HCT116 (cell line): ENCODE measurements at regions not wholly inside any gene's neighbourhood (a gene's known extent, or its start where the extent isn't known, plus 50 kb on each side); places are given as distances from the start of the nearest gene placed in this dataset.

Experiments
- EGR1 ChIP-seq: IDR thresholded peaks from 2 replicates; pipeline ENCODE4 v1.6.1; 2012; ENCODE audit warnings: low read depth
- ELF1 ChIP-seq: IDR thresholded peaks from 2 replicates; pipeline ENCODE4 v1.6.1; 2012; ENCODE audit warnings: low read depth, borderline replicate concordance
- EZH2phosphoT487 ChIP-seq: fragments of 200-600 bp; IDR thresholded peaks from 2 replicates; pipeline ENCODE4 v1.6.1; 2018; ENCODE audit warnings: antibody characterized with exemption, borderline replicate concordance
- POLR2A ChIP-seq: IDR thresholded peaks from 2 replicates; pipeline ENCODE4 v1.7.0; 2011; ENCODE audit warnings: borderline replicate concordance; ENCODE audit not compliant: insufficient read depth, insufficient read length; ENCODE audit errors: extremely low read depth
- RAD21 ChIP-seq: IDR thresholded peaks from 2 replicates; pipeline ENCODE4 v1.6.1; 2012; ENCODE audit warnings: low read depth, mild to moderate bottlenecking
- TF ChIP-seq, protein P1 (sequence below), 3 experiments: fragments of 200-600 bp in 1 of 3; sonication (generic) in 1 of 3; IDR thresholded peaks in 2 of 3; conservative IDR thresholded peaks in 1 of 3; 2 replicates each; pipeline ENCODE4 v1.5.1; 2012 to 2017; ENCODE audit warnings: low read depth in 2 of 3, low read length in 2 of 3, antibody characterized with exemption in 1 of 3, borderline replicate concordance in 1 of 3, control low read depth in 1 of 3, mild to moderate bottlenecking in 1 of 3, mixed read lengths in 1 of 3, mixed run types in 1 of 3, moderate library complexity in 1 of 3; ENCODE audit not compliant: insufficient read depth in 1 of 3
- TF ChIP-seq, protein P2 (sequence below): IDR thresholded peaks from 2 replicates; pipeline ENCODE4 v1.6.1; 2011; ENCODE audit warnings: mild to moderate bottlenecking, low read length, moderate library complexity; ENCODE audit not compliant: insufficient replicate concordance; ENCODE audit errors: extremely low read depth

DNA sequence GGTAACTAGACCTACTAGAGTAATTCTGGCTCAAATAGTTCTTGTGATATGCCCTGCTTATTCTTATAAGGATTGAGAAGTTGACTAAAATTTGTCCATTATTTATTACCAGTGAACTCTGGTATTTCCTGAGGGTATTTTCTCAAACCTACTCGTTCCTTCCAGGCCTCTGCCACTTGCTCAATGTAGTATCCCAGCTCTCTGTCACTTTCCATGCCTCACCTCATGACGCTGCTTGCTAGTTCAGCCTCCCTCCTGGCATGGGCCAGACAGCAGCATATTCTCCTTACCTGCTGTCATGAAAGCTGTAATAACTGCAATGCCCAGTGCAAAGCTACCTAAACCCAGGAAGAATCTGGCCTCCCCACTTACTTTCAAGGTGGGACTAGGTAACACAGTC, 602.9 kb upstream of the ADAMTS5 start:
- TF ChIP-seq EZH2phosphoT487 = no peak
- TF ChIP-seq, protein P1, sequence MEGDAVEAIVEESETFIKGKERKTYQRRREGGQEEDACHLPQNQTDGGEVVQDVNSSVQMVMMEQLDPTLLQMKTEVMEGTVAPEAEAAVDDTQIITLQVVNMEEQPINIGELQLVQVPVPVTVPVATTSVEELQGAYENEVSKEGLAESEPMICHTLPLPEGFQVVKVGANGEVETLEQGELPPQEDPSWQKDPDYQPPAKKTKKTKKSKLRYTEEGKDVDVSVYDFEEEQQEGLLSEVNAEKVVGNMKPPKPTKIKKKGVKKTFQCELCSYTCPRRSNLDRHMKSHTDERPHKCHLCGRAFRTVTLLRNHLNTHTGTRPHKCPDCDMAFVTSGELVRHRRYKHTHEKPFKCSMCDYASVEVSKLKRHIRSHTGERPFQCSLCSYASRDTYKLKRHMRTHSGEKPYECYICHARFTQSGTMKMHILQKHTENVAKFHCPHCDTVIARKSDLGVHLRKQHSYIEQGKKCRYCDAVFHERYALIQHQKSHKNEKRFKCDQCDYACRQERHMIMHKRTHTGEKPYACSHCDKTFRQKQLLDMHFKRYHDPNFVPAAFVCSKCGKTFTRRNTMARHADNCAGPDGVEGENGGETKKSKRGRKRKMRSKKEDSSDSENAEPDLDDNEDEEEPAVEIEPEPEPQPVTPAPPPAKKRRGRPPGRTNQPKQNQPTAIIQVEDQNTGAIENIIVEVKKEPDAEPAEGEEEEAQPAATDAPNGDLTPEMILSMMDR (IDR thresholded peaks at IDR 0.05 in 2 of 3, conservative IDR thresholded peaks at IDR 0.05 in 1 of 3; ENCODE audit: borderline replicate concordance in 1 of 3, insufficient read depth in 1 of 3, low read depth in 2 of 3, low read length in 2 of 3) = no peak
- no peak for TF ChIP-seq POLR2A
- TF ChIP-seq, protein P2, sequence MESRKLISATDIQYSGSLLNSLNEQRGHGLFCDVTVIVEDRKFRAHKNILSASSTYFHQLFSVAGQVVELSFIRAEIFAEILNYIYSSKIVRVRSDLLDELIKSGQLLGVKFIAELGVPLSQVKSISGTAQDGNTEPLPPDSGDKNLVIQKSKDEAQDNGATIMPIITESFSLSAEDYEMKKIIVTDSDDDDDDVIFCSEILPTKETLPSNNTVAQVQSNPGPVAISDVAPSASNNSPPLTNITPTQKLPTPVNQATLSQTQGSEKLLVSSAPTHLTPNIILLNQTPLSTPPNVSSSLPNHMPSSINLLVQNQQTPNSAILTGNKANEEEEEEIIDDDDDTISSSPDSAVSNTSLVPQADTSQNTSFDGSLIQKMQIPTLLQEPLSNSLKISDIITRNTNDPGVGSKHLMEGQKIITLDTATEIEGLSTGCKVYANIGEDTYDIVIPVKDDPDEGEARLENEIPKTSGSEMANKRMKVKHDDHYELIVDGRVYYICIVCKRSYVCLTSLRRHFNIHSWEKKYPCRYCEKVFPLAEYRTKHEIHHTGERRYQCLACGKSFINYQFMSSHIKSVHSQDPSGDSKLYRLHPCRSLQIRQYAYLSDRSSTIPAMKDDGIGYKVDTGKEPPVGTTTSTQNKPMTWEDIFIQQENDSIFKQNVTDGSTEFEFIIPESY = no peak
- TF ChIP-seq EGR1 = no peak
- no peak for TF ChIP-seq ELF1
- TF ChIP-seq RAD21 = no peak
